OCI-LY7 (cell line): ENCODE measurements at regions not wholly inside any gene's neighbourhood (a gene's known extent, or its start where the extent isn't known, plus 50 kb on each side); places are given as distances from the start of the nearest gene placed in this dataset.

ENCODE experiments used
- BruUV-seq: library from RNA; stranded (reverse); fragments of 400-500 nt; replicated peaks from 2 replicates; lab custom pipeline; 2021; lab: Mats Ljungman, UMichigan
- CTCF ChIA-PET: fragments of 300-600 bp; sonication (Branson Sonifier 250); formaldehyde crosslinking; loops from one replicate; lab custom pipeline; 2022; ENCODE audit warnings: antibody characterized with exemption; ENCODE audit not compliant: unreplicated experiment; lab: Charles Lee
- POLR2A ChIA-PET: fragments of 300-600 bp; sonication (Branson Sonifier 250); formaldehyde crosslinking; loops from one replicate; lab custom pipeline; 2022; ENCODE audit warnings: antibody characterized with exemption; lab: Charles Lee
- DNase-seq: peaks from one replicate; pipeline ENCODE4 v3.0.0-alpha.2; 2015; ENCODE audit warnings: low spot score
- H2AFZ ChIP-seq: fragments of 200-600 bp; sonication (generic), shearing (Covaris generic); 2 replicates; pipeline ENCODE4 v1.6.1; 2014; ENCODE audit warnings: mild to moderate bottlenecking, antibody characterized with exemption, low read length, moderate library complexity
- H3K27ac ChIP-seq: fragments of 200-600 bp; sonication (generic); 2 replicates; pipeline ENCODE4 v1.5.1; 2014; ENCODE audit warnings: mixed run types, low read depth, mild to moderate bottlenecking, moderate library complexity, low read length, inconsistent platforms; ENCODE audit not compliant: poor library complexity, severe bottlenecking
- H3K36me3 ChIP-seq: fragments of 200-600 bp; sonication (generic); 2 replicates; pipeline ENCODE4 v1.6.1; 2014; ENCODE audit warnings: mild to moderate bottlenecking, antibody characterized with exemption, low read length, moderate library complexity, mixed read lengths; ENCODE audit not compliant: insufficient read depth
- H3K4me1 ChIP-seq: fragments of 200-600 bp; sonication (generic); 2 replicates; pipeline ENCODE4 v1.5.1; 2014; ENCODE audit warnings: mild to moderate bottlenecking, low read length; ENCODE audit not compliant: insufficient read depth, poor library complexity, severe bottlenecking
- H3K4me2 ChIP-seq: fragments of 200-600 bp; sonication (generic); 2 replicates; pipeline ENCODE4 v1.6.1; 2014; ENCODE audit warnings: mild to moderate bottlenecking, low read length
- H3K4me3 ChIP-seq: fragments of 200-600 bp; sonication (generic); 2 replicates; pipeline ENCODE4 v1.5.1; 2014; ENCODE audit warnings: mild to moderate bottlenecking, low read depth, low read length; ENCODE audit not compliant: poor library complexity, severe bottlenecking
- H3K79me2 ChIP-seq: fragments of 200-600 bp; sonication (generic); 2 replicates; pipeline ENCODE4 v1.6.1; 2016; ENCODE audit warnings: low read depth, mild to moderate bottlenecking, low read length, moderate library complexity, mixed read lengths; ENCODE audit not compliant: insufficient read depth
- H3K9me2 ChIP-seq: fragments of 200-600 bp; sonication (generic); 2 replicates; pipeline ENCODE4 v1.6.1; 2016; ENCODE audit warnings: mild to moderate bottlenecking, low read length, mixed read lengths; ENCODE audit not compliant: insufficient read depth
- H3K9me3 ChIP-seq: fragments of 200-600 bp; sonication (generic); 2 replicates; pipeline ENCODE4 v1.6.1; 2014; ENCODE audit warnings: mild to moderate bottlenecking, mixed run types, low read length, mixed read lengths
- H4K20me1 ChIP-seq: fragments of 200-600 bp; sonication (generic); 2 replicates; pipeline ENCODE4 v1.6.1; 2014; ENCODE audit warnings: mild to moderate bottlenecking, antibody characterized with exemption, low read length, moderate library complexity, mixed read lengths; ENCODE audit not compliant: insufficient read depth
- EZH2phosphoT487 ChIP-seq: fragments of 200-600 bp; sonication (generic); IDR thresholded peaks from 2 replicates; pipeline ENCODE4 v1.6.1; 2018; ENCODE audit warnings: low read depth, borderline replicate concordance, mild to moderate bottlenecking, mixed run types, antibody characterized with exemption, low read length, moderate library complexity, mixed read lengths
- intact Hi-C: fragments of 100-400 bp; cut with micrococcal nuclease; formaldehyde crosslinking; loops from one replicate; pipeline ENCODE4 v1.10.0; 2022; ENCODE audit not compliant: unreplicated experiment
- TF ChIP-seq, protein P1 (sequence below): fragments of 200-600 bp; sonication (generic); conservative IDR thresholded peaks from 2 replicates; pipeline ENCODE4 v1.5.1; 2014; ENCODE audit warnings: mild to moderate bottlenecking, antibody characterized with exemption, low read length, moderate library complexity, mixed read lengths

GRCh38 chr9:78542491-78543181 is 245.7 kb downstream of the PSAT1 start:
- Histone ChIP-seq H3K4me2 (no peak overlapping the region), H3K27ac (no peak overlapping the region), H3K79me2 (no peaks in the 10 kb centered on the region), H3K9me2 (no peaks in the 10 kb centered on the region), H3K36me3 (no peaks in the 10 kb centered on the region), H3K9me3 (no peaks in the 10 kb centered on the region), H3K4me3 (no peak overlapping the region), H2AFZ (no peak overlapping the region), H3K4me1 (no peaks in the 10 kb centered on the region), H4K20me1 (no peaks in the 10 kb centered on the region)
- CTCF ChIA-PET: no interaction called here
- TF ChIP-seq EZH2phosphoT487: no peak
- TF ChIP-seq, protein P1, sequence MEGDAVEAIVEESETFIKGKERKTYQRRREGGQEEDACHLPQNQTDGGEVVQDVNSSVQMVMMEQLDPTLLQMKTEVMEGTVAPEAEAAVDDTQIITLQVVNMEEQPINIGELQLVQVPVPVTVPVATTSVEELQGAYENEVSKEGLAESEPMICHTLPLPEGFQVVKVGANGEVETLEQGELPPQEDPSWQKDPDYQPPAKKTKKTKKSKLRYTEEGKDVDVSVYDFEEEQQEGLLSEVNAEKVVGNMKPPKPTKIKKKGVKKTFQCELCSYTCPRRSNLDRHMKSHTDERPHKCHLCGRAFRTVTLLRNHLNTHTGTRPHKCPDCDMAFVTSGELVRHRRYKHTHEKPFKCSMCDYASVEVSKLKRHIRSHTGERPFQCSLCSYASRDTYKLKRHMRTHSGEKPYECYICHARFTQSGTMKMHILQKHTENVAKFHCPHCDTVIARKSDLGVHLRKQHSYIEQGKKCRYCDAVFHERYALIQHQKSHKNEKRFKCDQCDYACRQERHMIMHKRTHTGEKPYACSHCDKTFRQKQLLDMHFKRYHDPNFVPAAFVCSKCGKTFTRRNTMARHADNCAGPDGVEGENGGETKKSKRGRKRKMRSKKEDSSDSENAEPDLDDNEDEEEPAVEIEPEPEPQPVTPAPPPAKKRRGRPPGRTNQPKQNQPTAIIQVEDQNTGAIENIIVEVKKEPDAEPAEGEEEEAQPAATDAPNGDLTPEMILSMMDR: no peak
- BruUV-seq: no TSS peak
- intact Hi-C loops: no loop called here
- no peak for DNase-seq
- POLR2A ChIA-PET: no interaction called here

DNA sequence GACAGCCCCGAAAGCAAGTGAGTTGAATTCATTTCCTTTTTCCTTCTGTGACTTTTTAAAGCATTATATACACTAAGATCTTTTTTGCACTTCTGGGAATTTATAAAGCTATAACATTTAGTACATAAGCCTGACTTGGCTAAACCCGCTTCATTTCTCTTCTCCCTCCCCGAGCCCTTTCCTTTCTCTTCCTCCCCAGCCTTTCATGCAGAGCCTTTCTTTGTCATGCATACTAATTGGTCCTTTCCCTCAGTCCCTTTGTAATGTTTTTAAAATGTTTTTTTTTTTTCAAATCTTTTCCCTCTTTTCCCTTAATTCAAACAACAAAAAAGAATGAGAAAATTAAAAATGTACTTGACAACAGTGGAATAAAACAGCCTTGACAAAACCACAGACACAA is 246.4 kb downstream of the PSAT1 start:
- BruUV-seq: no TSS peak
- intact Hi-C loops: no loop called here
- CTCF ChIA-PET: no interaction called here
- no peak overlapping the region for H2AFZ ChIP-seq
- H3K9me2 ChIP-seq: no peaks in the 10 kb centered on the region
- POLR2A ChIA-PET: interaction anchor here (0.6 kb wide), 1 partner anchor 531 kb away, joined by 6 read pairs; no protein-coding TSS in a partner anchor
- H3K4me3 ChIP-seq: no peak overlapping the region
- TF ChIP-seq, protein P1: no peak
- TF ChIP-seq EZH2phosphoT487: no peak
- H3K4me1 ChIP-seq: no peaks in the 10 kb centered on the region
- H3K4me2 ChIP-seq: no peak overlapping the region
- H3K79me2 ChIP-seq: no peaks in the 10 kb centered on the region
- no peaks in the 10 kb centered on the region for H3K36me3 ChIP-seq
- H3K9me3 ChIP-seq: no peaks in the 10 kb centered on the region
- no peak overlapping the region for H3K27ac ChIP-seq
- no peak for DNase-seq
- H4K20me1 ChIP-seq: no peaks in the 10 kb centered on the region

DNA sequence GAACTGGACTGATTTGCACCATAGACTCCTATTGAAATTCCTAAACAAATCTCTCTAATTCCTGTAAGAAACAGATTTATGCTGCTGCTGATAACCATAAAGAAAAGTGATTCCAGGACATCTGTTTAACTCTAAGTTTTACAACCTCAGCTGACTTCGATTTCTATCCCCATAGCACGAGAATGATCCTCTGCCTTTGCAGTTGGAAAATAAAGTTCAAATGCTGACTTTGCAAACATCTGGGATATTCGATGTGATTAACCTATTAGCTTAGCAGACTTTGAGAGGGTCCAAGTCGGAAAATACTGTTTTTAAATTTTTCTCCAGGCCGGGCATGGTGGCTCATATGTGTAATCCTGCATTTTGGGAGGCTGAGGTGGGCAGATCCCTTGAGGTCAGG is 247.3 kb downstream of the PSAT1 start:
- no peak for DNase-seq
- no TSS peak for BruUV-seq
- Histone ChIP-seq H3K4me3 (no peak overlapping the region), H3K4me2 (no peak overlapping the region), H3K4me1 (no peaks in the 10 kb centered on the region), H3K9me2 (no peaks in the 10 kb centered on the region), H2AFZ (no peak overlapping the region), H3K36me3 (no peaks in the 10 kb centered on the region), H3K27ac (no peak overlapping the region), H3K9me3 (no peaks in the 10 kb centered on the region), H3K79me2 (no peaks in the 10 kb centered on the region), H4K20me1 (no peaks in the 10 kb centered on the region)
- ChIA-PET POLR2A (interaction anchor here (0.6 kb wide), 2 partner anchors 483 to 980 kb away, joined by 3 to 4 read pairs; no protein-coding TSS in a partner anchor), CTCF (no interaction called here)
- intact Hi-C loops: no loop called here
- TF ChIP-seq, protein P1: no peak
- no peak for TF ChIP-seq EZH2phosphoT487
